Gastroesophageal sphincter (tissue), 4 donors: ENCODE measurements at regions not wholly inside any gene's neighbourhood (a gene's known extent, or its start where the extent isn't known, plus 50 kb on each side); places are given as distances from the start of the nearest gene placed in this dataset.

Experiments used
- ATAC-seq: fragments of 150-250 bp; one replicate; pipeline ENCODE4 v1.9.1; 2016; ENCODE audit warnings: mild to moderate bottlenecking, moderate library complexity
- H3K27ac ChIP-seq, 4 donors: fragments of 200-600 bp; sonication (generic) in 3 of 4; 1 replicate in 3 of 4; 2 replicates in 1 of 4; pipeline ENCODE4 v1.5.1; 2016 to 2019
- H3K27me3 ChIP-seq: fragments of 200-600 bp; sonication (generic); one replicate; pipeline ENCODE4 v1.5.1; 2019
- H3K36me3 ChIP-seq, 2 donors: fragments of 200-600 bp; sonication (generic); one replicate each; pipeline ENCODE4 v1.5.1; 2019; ENCODE audit warnings: control low read depth in 1 of 2
- H3K4me1 ChIP-seq, 3 donors: fragments of 200-600 bp; sonication (generic); 1 replicate in 2 of 3; 2 replicates in 1 of 3; pipeline ENCODE4 v1.5.1; 2016 to 2019; ENCODE audit warnings: control low read depth in 2 of 3
- H3K4me3 ChIP-seq, 2 donors: fragments of 200-600 bp; sonication (generic); one replicate each; pipeline ENCODE4 v1.5.1; 2019; ENCODE audit warnings: mild to moderate bottlenecking in 1 of 2, moderate library complexity in 1 of 2
- H3K9me3 ChIP-seq, 3 donors: fragments of 200-600 bp; sonication (generic); one replicate each; pipeline ENCODE4 v1.5.1; 2017 to 2019; ENCODE audit warnings: control low read depth in 2 of 3
- CTCF ChIP-seq, 4 experiments: fragments of 200-600 bp in 2 of 4; fragments of 450-650 bp in 2 of 4; sonication (generic) in 1 of 4; IDR thresholded peaks; one replicate each; pipeline ENCODE4 v1.5.1; 2017 to 2019; ENCODE audit warnings: antibody characterized with exemption in 4 of 4, mild to moderate bottlenecking in 2 of 4, moderate library complexity in 2 of 4
- EP300 ChIP-seq: sonication (generic); formaldehyde crosslinking; IDR thresholded peaks from one replicate; pipeline ENCODE4 v1.6.1; 2017; ENCODE audit warnings: antibody characterized with exemption, mild to moderate bottlenecking
- POLR2A ChIP-seq, 2 donors: fragments of 450-650 bp; IDR thresholded peaks; one replicate each; pipeline ENCODE4 v1.6.1; 2017; ENCODE audit warnings: antibody characterized with exemption in 2 of 2, mild to moderate bottlenecking in 2 of 2, moderate library complexity in 1 of 2
- POLR2AphosphoS5 ChIP-seq: sonication (generic); formaldehyde crosslinking; IDR thresholded peaks from one replicate; pipeline ENCODE4 v1.6.1; 2017; ENCODE audit warnings: antibody characterized with exemption
- WGBS, 2 donors: methylation state at CpG; one replicate each; pipeline ENCODE4 v1.1.5; 2018; ENCODE audit warnings: low coverage in 1 of 2; 5-methylcytosine and 5-hydroxymethylcytosine counted together

DNA sequence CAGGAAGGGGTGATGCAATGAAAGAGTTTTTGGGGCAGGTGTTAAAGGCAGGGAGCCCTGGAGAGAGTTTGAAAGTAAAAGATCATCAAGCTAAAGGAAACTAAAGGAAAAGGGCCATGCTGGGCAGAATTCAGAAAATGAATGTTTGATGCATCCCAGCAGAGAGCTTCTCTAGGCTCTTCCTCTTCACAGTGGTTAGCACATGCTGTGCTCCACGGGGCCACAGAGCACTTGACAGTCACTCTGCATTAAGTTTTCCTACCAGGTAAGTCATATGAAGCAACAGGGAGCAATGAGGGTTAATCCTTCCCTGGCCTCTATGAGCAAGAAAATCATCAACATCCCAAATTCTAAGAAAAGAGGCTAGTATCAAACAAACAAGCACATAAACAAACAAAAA, 895.2 kb downstream of the TRIB2 start:
- 0 to 10% methylated on average over 1 of the region's 1 CpG for WGBS, 2 donors
- no peak overlapping the region for H3K27ac ChIP-seq

DNA sequence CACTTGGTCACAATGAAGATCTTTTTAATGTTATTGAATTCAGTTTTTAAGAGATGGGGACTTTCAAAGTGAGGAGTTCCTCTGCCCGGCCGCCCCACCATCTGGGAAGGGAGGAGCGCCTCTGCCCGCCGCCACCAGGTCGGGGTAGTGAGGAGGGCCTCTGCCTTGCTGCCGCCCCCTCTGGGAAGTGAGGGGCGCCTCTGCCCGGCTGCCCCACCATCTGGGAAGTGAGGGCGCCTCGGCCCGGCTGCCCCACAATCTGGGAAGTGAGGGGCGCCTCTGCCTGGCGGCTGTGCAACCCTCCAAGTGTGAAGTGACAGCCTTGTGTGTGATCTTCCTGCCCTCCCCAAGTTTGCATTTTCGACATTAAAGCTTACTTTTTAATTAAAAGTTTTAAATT, 899.3 kb downstream of the TRIB2 start:
- WGBS, 2 donors = 75 to 88% methylated on average over 2 to 8 of the region's 15 CpGs
- TF ChIP-seq EP300 (no peak), POLR2AphosphoS5 (no peak), CTCF (IDR thresholded peaks at IDR 0.05) (no peak), POLR2A (IDR thresholded peaks at IDR 0.05) (no peak)
- no peak for ATAC-seq

More for the DNA sequence above, 895.2 kb downstream of the TRIB2 start:
- TF ChIP-seq POLR2AphosphoS5 (no peak), POLR2A (IDR thresholded peaks at IDR 0.05) (no peak), CTCF (IDR thresholded peaks at IDR 0.05) (no peak), EP300 (no peak)
- peaks cover 0 to 12% (median 0%) of the 10 kb centered on the region in 3 donors for H3K9me3 ChIP-seq
- ATAC-seq = no peak
- H3K27me3 ChIP-seq = no peaks in the 10 kb centered on the region
- no peaks in the 10 kb centered on the region for H3K36me3 ChIP-seq
- H3K4me1 ChIP-seq = no peaks in the 10 kb centered on the region
- no peak overlapping the region for H3K4me3 ChIP-seq

GRCh38 chr2:13616616-13617015, 899.9 kb downstream of the TRIB2 start:
- TF ChIP-seq POLR2A (IDR thresholded peaks at IDR 0.05) = no peak
- Histone ChIP-seq H3K27me3 (no peaks in the 10 kb centered on the region), H3K4me1 (no peaks in the 10 kb centered on the region), H3K9me3 (peaks cover 0 to 12% (median 0%) of the 10 kb centered on the region in 3 donors), H3K27ac (no peak overlapping the region), H3K4me3 (no peak overlapping the region), H3K36me3 (no peaks in the 10 kb centered on the region)
- 79 to 82% methylated on average over 2 to 5 of the region's 5 CpGs for WGBS, 2 donors
- ATAC-seq = no peak

More for the DNA sequence above, 899.3 kb downstream of the TRIB2 start:
- Histone ChIP-seq H3K9me3 (peaks cover 0 to 12% (median 0%) of the 10 kb centered on the region in 3 donors), H3K27ac (no peak overlapping the region), H3K4me1 (no peaks in the 10 kb centered on the region), H3K4me3 (no peak overlapping the region), H3K36me3 (no peaks in the 10 kb centered on the region), H3K27me3 (no peaks in the 10 kb centered on the region)

DNA sequence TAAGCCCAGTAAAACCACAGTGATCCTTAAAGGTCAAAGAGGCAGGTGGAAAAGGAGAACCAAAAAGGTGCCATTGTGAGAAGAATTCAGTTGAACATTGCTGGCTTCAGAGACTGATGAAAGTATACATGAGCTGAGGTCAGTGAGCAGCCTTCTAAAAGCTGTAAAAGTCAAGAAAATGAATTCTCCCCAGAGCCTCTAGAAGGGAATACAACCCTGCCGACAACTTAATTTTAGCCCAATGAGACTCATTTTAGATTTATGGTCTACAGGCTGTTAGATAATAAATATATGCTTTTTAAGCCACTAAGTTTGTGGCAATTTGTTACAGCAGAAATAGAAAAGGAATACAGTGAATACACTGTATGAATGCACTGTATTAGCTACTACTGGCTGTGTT, 911.4 kb downstream of the TRIB2 start:
- Histone ChIP-seq H3K4me1 (no peaks in the 10 kb centered on the region), H3K4me3 (no peak overlapping the region), H3K27me3 (no peaks in the 10 kb centered on the region), H3K9me3 (no peaks in the 10 kb centered on the region), H3K36me3 (no peaks in the 10 kb centered on the region), H3K27ac (no peak overlapping the region)
- 56 to 80% methylated on average over 1 of the region's 1 CpG for WGBS, 2 donors
- TF ChIP-seq EP300 (no peak), POLR2A (IDR thresholded peaks at IDR 0.05) (no peak), CTCF (IDR thresholded peaks at IDR 0.05) (no peak), POLR2AphosphoS5 (no peak)
- ATAC-seq = no peak

DNA sequence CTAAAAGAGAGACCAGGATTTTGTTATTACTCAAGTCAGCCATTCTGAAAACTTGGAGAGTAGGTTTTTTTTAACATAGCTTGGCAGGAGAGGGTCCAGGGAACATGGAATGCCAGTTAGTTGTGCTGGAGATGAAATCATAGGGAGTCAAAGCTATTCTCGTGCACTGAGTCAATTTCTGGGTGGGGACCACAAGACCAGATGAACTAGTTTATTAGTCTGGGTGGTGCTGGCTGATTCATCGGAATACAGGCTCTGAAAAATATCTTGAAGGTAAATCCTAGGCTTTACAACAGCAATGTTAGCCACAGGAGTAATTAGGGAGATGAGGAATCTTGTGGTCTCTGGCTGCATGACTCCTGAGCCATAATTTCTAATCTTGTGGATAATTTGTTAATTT, 921.4 kb downstream of the TRIB2 start:
- no peaks in the 10 kb centered on the region for H3K36me3 ChIP-seq
- no peaks in the 10 kb centered on the region for H3K4me1 ChIP-seq
- no peak overlapping the region for H3K4me3 ChIP-seq
- 74 to 79% methylated on average over 2 of the region's 2 CpGs for WGBS, 2 donors
- H3K27ac ChIP-seq = no peak overlapping the region
- no peak for ATAC-seq
- no peaks in the 10 kb centered on the region for H3K27me3 ChIP-seq
- peaks cover 0 to 7% (median 0%) of the 10 kb centered on the region in 3 donors for H3K9me3 ChIP-seq
- no peak for TF ChIP-seq POLR2A (IDR thresholded peaks at IDR 0.05)
- no peak for TF ChIP-seq EP300
- TF ChIP-seq CTCF (IDR thresholded peaks at IDR 0.05) = no peak
- no peak for TF ChIP-seq POLR2AphosphoS5
